HG03442 (cell line): ENCODE measurements at regions not wholly inside any gene's neighbourhood (a gene's known extent, or its start where the extent isn't known, plus 50 kb on each side); places are given as distances from the start of the nearest gene placed in this dataset.

ENCODE experiments used
- ATAC-seq: cut with Tn5 transposase; IDR thresholded peaks from one replicate; pipeline ENCODE4 v1.9.1; 2021; ENCODE audit warnings: mild to moderate bottlenecking, moderate library complexity; ENCODE audit not compliant: unreplicated experiment

DNA sequence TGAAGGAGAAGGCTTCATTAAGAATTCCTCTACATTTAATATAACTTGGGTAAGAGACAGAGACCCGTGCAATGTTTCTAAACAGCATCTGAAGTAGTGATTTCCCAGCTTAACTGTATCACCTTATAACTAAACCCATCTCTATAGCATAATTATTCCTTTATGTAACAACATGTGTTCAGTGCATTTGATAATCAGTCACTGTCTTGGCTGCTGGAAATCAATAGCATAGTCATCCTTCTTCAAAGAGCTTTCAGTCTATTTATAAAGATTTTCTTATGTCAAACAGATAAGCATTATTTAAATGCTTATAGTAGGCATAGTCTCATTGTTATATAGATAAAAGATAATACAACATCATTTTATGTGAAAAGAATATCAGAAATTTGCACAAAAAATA is 80.1 kb upstream of the TYRP1 start:
- ATAC-seq = no peak

DNA sequence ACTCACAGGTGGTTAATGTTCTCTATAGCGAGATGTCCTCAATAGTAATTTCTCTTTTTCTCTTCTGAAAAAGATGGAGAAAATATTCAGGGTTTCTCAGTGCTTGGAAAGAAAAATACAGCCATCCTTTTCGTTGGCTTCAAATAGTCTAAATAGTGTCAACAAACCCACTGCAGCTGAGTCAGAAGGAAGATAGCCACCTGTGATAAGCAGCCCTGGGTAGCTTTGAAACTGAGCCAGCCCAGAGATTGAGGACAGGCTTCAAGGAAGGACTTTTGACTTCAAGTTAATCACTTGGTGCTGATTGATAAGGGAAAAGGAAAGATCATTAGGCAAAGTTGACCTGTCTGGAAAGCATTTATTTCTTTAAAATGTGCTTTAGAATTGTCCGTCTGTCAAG is 78.7 kb upstream of the TYRP1 start:
- ATAC-seq = no peak

DNA sequence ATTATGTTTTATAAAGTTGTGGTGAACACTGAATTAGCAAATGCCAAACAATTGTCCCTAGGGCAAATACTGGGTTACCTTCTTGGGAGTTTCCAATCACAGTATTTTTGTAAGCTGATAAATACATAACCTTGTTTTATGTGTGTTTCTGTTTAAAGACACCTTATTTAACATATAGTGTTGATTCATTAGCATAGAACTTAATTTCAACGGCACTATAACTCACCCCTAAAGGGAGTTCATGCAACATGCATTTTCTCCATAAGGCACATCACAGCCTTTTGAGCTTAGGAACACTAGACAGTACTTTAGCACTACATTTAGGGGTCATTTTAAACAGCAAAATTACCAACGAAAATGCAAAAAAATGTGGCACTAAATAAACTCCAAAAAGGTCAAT is 74.2 kb upstream of the TYRP1 start:
- ATAC-seq = no peak

DNA sequence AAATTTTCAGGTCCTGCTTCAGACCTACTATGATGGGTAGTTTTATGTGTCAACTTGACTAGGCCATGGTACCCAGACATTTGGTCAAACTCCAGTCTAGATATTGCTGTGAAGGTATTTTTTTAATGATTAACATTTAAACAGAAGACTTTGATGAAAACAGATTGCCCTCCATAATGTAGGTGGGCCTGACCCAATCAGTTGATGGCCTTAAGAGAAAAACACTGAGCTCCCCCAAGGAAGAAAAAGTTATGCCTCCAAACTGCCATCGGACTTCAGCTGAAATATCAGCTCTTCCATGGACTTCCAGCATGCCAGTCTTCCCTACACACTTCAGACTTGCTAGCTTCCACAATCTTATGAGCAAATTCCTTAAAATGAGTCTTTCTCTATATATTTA is 67.3 kb upstream of the TYRP1 start:
- ATAC-seq = no peak

DNA sequence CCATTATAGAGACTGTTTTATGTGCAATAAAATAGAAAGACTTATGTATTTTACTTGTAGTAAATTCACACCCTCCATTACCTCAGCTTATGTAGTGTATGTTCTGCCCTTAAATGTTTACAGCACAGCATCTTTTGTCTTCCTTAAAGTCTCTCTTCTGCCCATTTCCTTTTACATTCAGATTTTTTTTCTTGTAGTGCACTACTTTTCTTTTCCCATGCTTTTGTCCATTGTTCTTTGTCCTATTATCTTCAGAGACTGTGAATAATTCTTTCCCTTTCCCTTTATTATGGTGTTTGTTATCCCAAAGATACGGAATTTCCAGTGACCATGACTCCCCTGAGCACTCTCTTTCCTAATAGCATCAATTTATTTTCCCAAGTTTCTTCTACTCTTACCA is 66.1 kb upstream of the TYRP1 start:
- no peak for ATAC-seq

GRCh38 chr9:12628546-12628945 is 64.6 kb upstream of the TYRP1 start:
- ATAC-seq = no peak

DNA sequence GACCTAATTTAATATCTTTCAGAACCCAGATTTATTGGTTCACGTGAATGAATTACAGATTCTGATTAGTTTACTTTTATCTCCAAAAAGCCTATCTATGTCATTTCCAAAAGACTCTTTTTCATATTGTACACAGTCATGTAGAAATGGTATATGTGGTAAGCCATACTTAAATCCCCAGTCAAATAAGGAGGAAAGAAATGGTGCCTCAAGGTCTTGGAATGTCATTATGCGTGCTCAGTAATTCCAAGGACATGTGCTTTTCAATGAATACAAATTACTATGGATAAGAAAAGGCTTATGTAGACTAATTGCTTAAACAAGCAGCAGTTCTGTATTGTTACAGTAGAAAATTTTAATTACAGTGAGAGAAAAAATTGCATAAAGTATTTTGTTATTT is 64.1 kb upstream of the TYRP1 start:
- no peak for ATAC-seq

DNA sequence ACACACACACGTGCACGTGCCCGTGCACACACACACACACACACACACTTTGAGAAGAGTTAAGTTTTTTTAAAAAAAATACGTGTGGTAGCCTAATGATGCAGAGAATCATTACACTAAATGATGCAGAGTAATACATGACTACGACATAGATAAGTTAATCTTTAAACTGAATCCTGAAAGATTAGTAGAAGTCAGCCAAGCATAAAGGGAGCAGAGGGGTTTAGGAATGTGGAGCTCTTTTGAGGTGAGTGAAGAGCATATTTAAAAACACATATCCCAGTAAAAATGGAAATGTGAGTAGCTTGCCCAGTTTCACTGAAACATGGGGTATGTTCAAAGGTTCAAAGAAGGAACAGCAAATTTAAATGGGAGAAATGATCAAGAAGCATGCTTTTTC is 61.3 kb upstream of the TYRP1 start:
- no peak for ATAC-seq

DNA sequence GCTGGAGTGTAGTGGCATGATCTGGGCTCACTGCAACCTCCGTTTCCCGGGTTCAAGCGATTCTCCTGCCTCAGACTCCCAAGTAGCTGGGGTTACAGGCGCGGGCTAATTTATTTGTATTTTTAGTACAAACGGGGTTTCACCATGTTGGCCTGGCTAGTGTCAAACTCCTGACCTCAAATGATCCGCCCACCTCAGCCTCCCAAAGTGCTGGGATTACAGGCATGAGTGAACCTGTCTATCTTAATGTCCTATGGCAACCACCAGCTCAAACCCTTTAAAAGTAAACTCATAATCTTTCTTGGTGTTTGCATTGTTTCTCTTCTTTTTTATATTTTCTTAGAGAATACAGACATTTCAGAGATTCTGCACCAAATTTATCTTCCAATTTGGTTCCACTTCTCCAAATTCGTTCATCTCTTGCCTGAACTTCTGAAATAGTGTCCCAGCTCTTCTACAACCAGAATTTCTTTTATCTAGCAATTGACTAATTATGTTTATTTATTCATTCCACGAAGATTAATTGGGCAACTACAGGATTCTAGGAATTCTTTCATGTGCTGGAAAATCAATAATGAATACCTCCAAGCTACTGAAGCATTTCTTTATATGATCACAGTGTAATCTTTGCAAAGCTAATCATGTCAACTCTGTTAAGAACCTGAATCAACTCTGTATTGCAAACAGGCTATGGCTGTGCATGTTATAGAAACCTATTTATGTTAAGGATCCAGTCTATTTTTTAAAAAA is 60.0 kb upstream of the TYRP1 start:
- no peak for ATAC-seq

DNA sequence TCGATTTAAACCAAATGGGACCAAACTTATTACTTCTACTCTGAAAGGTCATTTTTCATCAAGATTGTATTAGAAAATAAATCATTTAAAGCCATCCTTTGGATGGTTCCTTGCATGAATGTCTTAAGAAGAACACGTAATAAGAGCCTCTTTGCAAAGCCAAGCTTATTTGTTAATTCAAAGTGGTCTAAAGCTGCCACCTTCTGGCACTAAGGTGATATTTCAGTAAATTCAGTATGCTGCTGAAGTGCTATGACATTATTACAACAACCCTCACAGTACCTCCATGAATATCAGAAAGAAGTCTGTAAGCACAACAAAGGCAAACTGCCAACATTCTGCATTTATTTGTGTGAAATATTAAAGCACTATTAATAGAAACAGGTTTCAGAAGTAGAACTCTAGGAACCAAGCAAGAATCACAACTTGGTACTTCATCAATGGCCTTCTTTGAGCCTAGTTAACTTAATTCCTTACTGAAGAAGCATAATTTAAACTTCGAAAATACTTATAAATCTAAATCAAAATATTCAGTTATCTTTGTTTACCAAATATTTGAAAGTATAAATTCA is 53.1 kb upstream of the TYRP1 start:
- no peak for ATAC-seq

DNA sequence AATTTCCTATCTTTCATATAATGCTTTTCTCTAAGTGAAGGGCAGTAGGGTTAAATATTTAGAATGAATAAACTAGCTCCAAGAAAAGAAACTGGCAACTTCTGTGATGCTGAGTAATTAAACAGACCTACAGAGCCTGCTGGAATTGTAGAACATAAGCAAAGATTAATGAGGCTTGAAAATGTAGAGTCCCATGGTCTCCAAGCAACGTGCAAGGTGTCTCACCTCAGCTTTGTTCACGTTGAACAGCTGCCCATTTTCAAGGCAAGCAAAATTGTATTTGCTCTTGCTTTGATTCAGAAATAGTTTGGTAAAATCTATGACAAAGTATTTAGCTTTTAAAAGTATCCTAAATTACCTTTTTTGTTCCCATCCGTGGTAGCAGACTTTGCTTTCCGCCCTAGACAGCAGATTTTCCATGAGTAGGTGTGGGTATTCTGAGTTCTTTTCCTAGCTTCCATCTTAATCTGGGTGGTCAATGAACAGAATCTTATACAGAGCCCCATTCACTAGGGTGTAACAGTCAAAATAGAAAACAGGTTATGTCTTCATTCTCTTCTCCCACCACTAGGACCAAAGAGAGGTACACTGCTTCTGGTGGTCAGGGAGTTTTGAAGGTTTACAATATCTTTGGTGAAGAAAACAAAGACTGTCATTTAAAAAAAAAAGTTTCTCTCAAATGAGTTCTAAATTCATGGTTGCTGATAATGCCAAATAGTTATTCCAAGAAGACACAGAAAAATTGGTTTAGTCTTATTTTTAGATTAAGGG is 52.1 kb upstream of the TYRP1 start:
- no peak for ATAC-seq
